Endodermal cell (in vitro differentiated cells): ENCODE measurements at regions not wholly inside any gene's neighbourhood (a gene's known extent, or its start where the extent isn't known, plus 50 kb on each side); places are given as distances from the start of the nearest gene placed in this dataset.

Experiments used
- DNase-seq: peaks from one replicate; pipeline ENCODE4 v3.0.0-alpha.2; 2017
- H3K27ac ChIP-seq: 2 replicates; pipeline ENCODE4 v1.5.1; 2013; ENCODE audit warnings: mild to moderate bottlenecking, low read depth, low read length, moderate library complexity
- H3K27me3 ChIP-seq: 2 replicates; pipeline ENCODE4 v1.6.1; 2013; ENCODE audit warnings: mild to moderate bottlenecking, low read length, moderate library complexity; ENCODE audit not compliant: insufficient read depth, control insufficient read depth, poor library complexity, severe bottlenecking
- H3K36me3 ChIP-seq: 2 replicates; pipeline ENCODE4 v1.7.0; 2013; ENCODE audit warnings: mild to moderate bottlenecking, low read length, moderate library complexity; ENCODE audit not compliant: control insufficient read depth, insufficient read depth
- H3K4me1 ChIP-seq: one replicate; pipeline ENCODE4 v1.7.0; 2013; ENCODE audit warnings: low read length; ENCODE audit not compliant: control insufficient read depth, insufficient read depth
- H3K4me3 ChIP-seq: 2 replicates; pipeline ENCODE4 v1.5.1; 2013; ENCODE audit warnings: mild to moderate bottlenecking, low read length, moderate library complexity
- H3K9ac ChIP-seq: 2 replicates; pipeline ENCODE4 v1.6.1; 2013; ENCODE audit warnings: mild to moderate bottlenecking, low read length, moderate library complexity; ENCODE audit not compliant: poor library complexity, severe bottlenecking; ENCODE audit errors: extremely low read depth
- H3K9me3 ChIP-seq: 2 replicates; pipeline ENCODE4 v1.6.1; 2013; ENCODE audit warnings: mild to moderate bottlenecking, low read length, moderate library complexity; ENCODE audit not compliant: control insufficient read depth
- H3K27ac Mint-ChIP-seq: 2 replicates; pipeline ENCODE4 v1.8.0; 2020; ENCODE audit warnings: mixed read lengths
- H3K27me3 Mint-ChIP-seq: 2 replicates; pipeline ENCODE4 v1.8.0; 2021; ENCODE audit warnings: mild to moderate bottlenecking, mixed read lengths; ENCODE audit not compliant: insufficient read depth
- H3K36me3 Mint-ChIP-seq: 2 replicates; pipeline ENCODE4 v1.8.0; 2020; ENCODE audit warnings: low read depth, mixed read lengths
- H3K4me1 Mint-ChIP-seq: 2 replicates; pipeline ENCODE4 v1.8.0; 2020; ENCODE audit warnings: mixed read lengths
- H3K4me3 Mint-ChIP-seq: 2 replicates; pipeline ENCODE4 v1.8.0; 2020; ENCODE audit warnings: mild to moderate bottlenecking, moderate library complexity, mixed read lengths
- H3K9me3 Mint-ChIP-seq: 2 replicates; pipeline ENCODE4 v1.8.0; 2020; ENCODE audit warnings: mild to moderate bottlenecking, mixed read lengths
- CTCF ChIP-seq: fragments of 200-600 bp; sonication (generic); conservative IDR thresholded peaks from 2 replicates; pipeline ENCODE4 v1.5.0; 2021; ENCODE audit warnings: antibody characterized with exemption, mild to moderate bottlenecking
- WGBS, 2 experiments: methylation state at CpG; one replicate each; pipeline versions ENCODE4 v1.1.5 to v1.1.7; 2013; ENCODE audit warnings: missing lambda C conversion rate in 2 of 2, mixed read lengths in 1 of 2; ENCODE audit not compliant: insufficient coverage in 1 of 2, insufficient read length in 1 of 2; 5-methylcytosine and 5-hydroxymethylcytosine counted together

DNA sequence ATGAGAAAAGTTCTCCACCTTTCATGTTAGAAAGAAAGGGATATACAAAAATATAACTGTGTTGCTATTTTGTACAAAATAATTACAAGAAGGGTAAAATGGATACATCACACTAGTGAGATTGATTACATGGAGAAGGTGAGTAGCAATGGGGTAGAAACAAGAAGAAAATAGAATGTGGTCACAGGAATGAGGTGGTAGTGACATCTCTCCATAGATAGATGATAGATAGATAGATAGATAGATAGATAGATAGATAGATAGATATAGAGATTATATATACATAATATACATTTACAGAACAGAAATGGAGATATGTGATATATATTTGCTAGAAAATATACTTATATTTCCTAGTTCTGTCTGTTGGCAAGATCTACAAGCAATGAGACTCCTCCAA, 95.3 kb upstream of the RGPD4 start:
- Histone ChIP-seq H3K27ac (no peak overlapping the region), H3K36me3 (no peaks in the 10 kb centered on the region), H3K9me3 (no peaks in the 10 kb centered on the region), H3K27me3 (no peaks in the 10 kb centered on the region), H3K4me3 (no peak overlapping the region), H3K9ac (no peak overlapping the region), H3K4me1 (no peaks in the 10 kb centered on the region)
- Mint-ChIP-seq H3K9me3 (no peaks in the 10 kb centered on the region), H3K27me3 (no peaks in the 10 kb centered on the region), H3K27ac (no peak overlapping the region), H3K36me3 (no peaks in the 10 kb centered on the region), H3K4me1 (no peaks in the 10 kb centered on the region), H3K4me3 (no peak overlapping the region)
- TF ChIP-seq CTCF, result no peak
- DNase-seq, result no peak

- DNase-seq, result no peak
- no peaks in the 10 kb centered on the region for H3K36me3 ChIP-seq
- TF ChIP-seq CTCF, result no peak
- no peaks in the 10 kb centered on the region for H3K4me1 ChIP-seq
- no peak overlapping the region for H3K27ac ChIP-seq
- Mint-ChIP-seq H3K4me1 (no peaks in the 10 kb centered on the region), H3K27ac (no peak overlapping the region), H3K36me3 (no peaks in the 10 kb centered on the region), H3K27me3 (no peaks in the 10 kb centered on the region), H3K9me3 (no peaks in the 10 kb centered on the region), H3K4me3 (no peak overlapping the region)
- 80 to 95% methylated on average over 2 of the region's 2 CpGs for WGBS, 2 experiments
- no peaks in the 10 kb centered on the region for H3K9me3 ChIP-seq
- no peak overlapping the region for H3K4me3 ChIP-seq
- no peaks in the 10 kb centered on the region for H3K27me3 ChIP-seq
- H3K9ac ChIP-seq, result no peak overlapping the region
Observed at GRCh38 chr2:107735201-107735600, 91.5 kb upstream of the RGPD4 start.

DNA sequence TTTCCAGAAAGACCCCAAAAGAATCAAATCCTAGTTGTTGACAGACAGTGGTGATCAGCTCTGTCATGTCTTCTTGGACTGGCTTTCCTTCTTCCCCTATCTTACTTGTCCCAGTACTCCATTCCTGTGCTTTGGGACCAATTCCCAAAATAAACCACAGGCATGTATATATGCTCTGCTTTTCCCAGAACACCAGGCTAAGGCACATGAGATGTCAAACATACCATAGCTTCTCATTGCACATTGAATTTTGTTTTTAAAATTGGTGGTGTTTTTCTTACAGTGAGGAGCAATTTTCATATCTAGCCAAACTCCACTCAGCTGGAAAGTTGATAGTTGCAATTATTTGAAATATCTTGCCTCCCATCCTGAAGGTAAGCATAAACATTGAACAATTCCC, 88.9 kb upstream of the RGPD4 start:
- Mint-ChIP-seq H3K9me3 (no peaks in the 10 kb centered on the region), H3K4me3 (no peak overlapping the region), H3K27me3 (no peaks in the 10 kb centered on the region), H3K36me3 (no peaks in the 10 kb centered on the region), H3K4me1 (no peaks in the 10 kb centered on the region), H3K27ac (no peak overlapping the region)
- DNase-seq, result no peak
- H3K36me3 ChIP-seq, result no peaks in the 10 kb centered on the region
- H3K9ac ChIP-seq, result no peak overlapping the region
- no peaks in the 10 kb centered on the region for H3K4me1 ChIP-seq
- no peak for TF ChIP-seq CTCF
- no peak overlapping the region for H3K27ac ChIP-seq
- H3K4me3 ChIP-seq, result no peak overlapping the region
- H3K27me3 ChIP-seq, result no peaks in the 10 kb centered on the region
- H3K9me3 ChIP-seq, result no peaks in the 10 kb centered on the region
